ENCODE measurements at regions not wholly inside any gene's neighbourhood (a gene's known extent, or its start where the extent isn't known, plus 50 kb on each side); places are given as distances from the start of the nearest gene placed in this dataset.

DNA sequence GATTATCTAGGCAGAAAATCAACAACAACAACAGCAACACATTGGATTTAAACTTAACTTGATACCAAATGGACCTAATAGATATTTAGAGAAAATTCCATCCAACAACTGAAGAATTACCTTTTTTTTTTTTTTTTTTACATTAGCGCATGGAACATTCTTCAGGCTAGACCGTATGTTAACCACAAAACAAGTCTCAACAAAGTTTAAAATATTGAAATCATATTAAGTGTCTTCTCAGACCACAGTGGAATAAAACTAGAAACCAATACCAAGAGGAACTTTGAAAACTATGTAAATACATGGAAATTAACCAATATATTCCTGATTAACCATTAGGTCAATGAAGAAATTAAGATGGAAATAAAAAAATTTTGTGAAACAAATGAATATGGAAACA lies 315.8 kb downstream of the CSNK1G3 start:
- DNase-seq (ENCODE audit: low read depth, low spot score) (no peak), FAIRE-seq (no peak)
- Histone ChIP-seq H3K27ac (ENCODE audit: insufficient read depth, low read depth, low read length) (no peak overlapping the region), H3K4me1 (ENCODE audit: control insufficient read depth, extremely low read depth, insufficient read depth, low read length) (no peaks in the 10 kb centered on the region), H3K27me3 (ENCODE audit: control insufficient read depth in 2 of 2, insufficient read depth in 2 of 2, low read length in 2 of 2) (no peaks in the 10 kb centered on the region), H2AFZ (ENCODE audit: low read depth, low read length) (no peak overlapping the region), H3K4me3 (replicated peaks in 1 of 3; ENCODE audit: insufficient read depth in 1 of 3, low read depth in 1 of 3, low read length in 3 of 3) (no peak overlapping the region), H3K79me2 (ENCODE audit: control insufficient read depth, insufficient read depth, low read length) (no peaks in the 10 kb centered on the region), H3K4me2 (ENCODE audit: insufficient read depth, low read length) (no peak overlapping the region), H3K9ac (replicated peaks; ENCODE audit: extremely low read depth, insufficient read depth, low read length) (no peak overlapping the region), H4K20me1 (replicated peaks; ENCODE audit: control insufficient read depth, extremely low read depth, insufficient read depth, low read length) (no peaks in the 10 kb centered on the region), H3K36me3 (ENCODE audit: control insufficient read depth in 2 of 2, extremely low read depth in 1 of 2, insufficient read depth in 2 of 2, low read length in 2 of 2) (no peaks in the 10 kb centered on the region), H3K9me1 (replicated peaks; ENCODE audit: control insufficient read depth, extremely low read depth, insufficient read depth, low read length) (no peaks in the 10 kb centered on the region), H3K9me3 (replicated peaks; ENCODE audit: control insufficient read depth, insufficient read depth, low read length) (no peaks in the 10 kb centered on the region)
- intact Hi-C loops (cut with micrococcal nuclease) (no loop called here), dilution Hi-C loops (cut with MboI; ENCODE audit: extremely low pct_ligation_motif_present, low sequenced_read_pairs) (no loop called here)
- TF ChIP-seq GATA2 (IDR thresholded peaks at IDR 0.05; ENCODE audit: insufficient read depth, insufficient read length, low read depth, low read length): no peak
- TF ChIP-seq EZH2 (IDR thresholded peaks at IDR 0.05; ENCODE audit: borderline replicate concordance, low read depth, low read length, severe bottlenecking): no peak
- TF ChIP-seq, protein P1, sequence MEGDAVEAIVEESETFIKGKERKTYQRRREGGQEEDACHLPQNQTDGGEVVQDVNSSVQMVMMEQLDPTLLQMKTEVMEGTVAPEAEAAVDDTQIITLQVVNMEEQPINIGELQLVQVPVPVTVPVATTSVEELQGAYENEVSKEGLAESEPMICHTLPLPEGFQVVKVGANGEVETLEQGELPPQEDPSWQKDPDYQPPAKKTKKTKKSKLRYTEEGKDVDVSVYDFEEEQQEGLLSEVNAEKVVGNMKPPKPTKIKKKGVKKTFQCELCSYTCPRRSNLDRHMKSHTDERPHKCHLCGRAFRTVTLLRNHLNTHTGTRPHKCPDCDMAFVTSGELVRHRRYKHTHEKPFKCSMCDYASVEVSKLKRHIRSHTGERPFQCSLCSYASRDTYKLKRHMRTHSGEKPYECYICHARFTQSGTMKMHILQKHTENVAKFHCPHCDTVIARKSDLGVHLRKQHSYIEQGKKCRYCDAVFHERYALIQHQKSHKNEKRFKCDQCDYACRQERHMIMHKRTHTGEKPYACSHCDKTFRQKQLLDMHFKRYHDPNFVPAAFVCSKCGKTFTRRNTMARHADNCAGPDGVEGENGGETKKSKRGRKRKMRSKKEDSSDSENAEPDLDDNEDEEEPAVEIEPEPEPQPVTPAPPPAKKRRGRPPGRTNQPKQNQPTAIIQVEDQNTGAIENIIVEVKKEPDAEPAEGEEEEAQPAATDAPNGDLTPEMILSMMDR (IDR thresholded peaks at IDR 0.05; ENCODE audit: extremely low read depth in 1 of 2, insufficient read depth in 1 of 2, low read depth in 1 of 2, low read length in 2 of 2): no peak
- TF ChIP-seq, protein P2, sequence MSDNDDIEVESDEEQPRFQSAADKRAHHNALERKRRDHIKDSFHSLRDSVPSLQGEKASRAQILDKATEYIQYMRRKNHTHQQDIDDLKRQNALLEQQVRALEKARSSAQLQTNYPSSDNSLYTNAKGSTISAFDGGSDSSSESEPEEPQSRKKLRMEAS (IDR thresholded peaks at IDR 0.05; ENCODE audit: insufficient read depth, insufficient read length): no peak
- TF ChIP-seq FOS (IDR thresholded peaks at IDR 0.05; ENCODE audit: borderline replicate concordance, insufficient read depth, low read length): no peak
- no peak for TF ChIP-seq POLR2AphosphoS5 (IDR thresholded peaks at IDR 0.05; ENCODE audit: insufficient read depth, low read depth, low read length)
- no TSS peak for BruUV-seq (replicated peaks)
- POLR2A ChIA-PET: no interaction called here
- CTCF ChIA-PET: no interaction called here

Data from endothelial cell of umbilical vein (primary cell).